Activated CD4-positive, alpha-beta memory T cell treated with anti-CD3 and anti-CD28 coated beads, Interleukin-2, amount 10 ng/mL, durations not matched to agents 7 days and 5 days (primary cell): ENCODE measurements at regions not wholly inside any gene's neighbourhood (a gene's known extent, or its start where the extent isn't known, plus 50 kb on each side); places are given as distances from the start of the nearest gene placed in this dataset.

Source experiments
- CTCF ChIA-PET: fragments of 350-600 bp; sonication (Branson Sonifier 250); formaldehyde crosslinking; loops from one replicate; lab custom pipeline; 2021; ENCODE audit warnings: antibody characterized with exemption, inconsistent platforms; lab: Charles Lee
- POLR2A ChIA-PET: fragments of 350-600 bp; sonication (Branson Sonifier 250); formaldehyde crosslinking; loops from one replicate; lab custom pipeline; 2021; ENCODE audit warnings: antibody characterized with exemption; lab: Charles Lee
- DNase-seq: peaks from one replicate; pipeline ENCODE4 v3.0.0-alpha.2; 2020
- H3K27ac Mint-ChIP-seq: one replicate; pipeline ENCODE4 v1.8.0; 2021; ENCODE audit warnings: mild to moderate bottlenecking, mixed read lengths
- H3K27me3 Mint-ChIP-seq: one replicate; pipeline ENCODE4 v1.8.0; 2021; ENCODE audit warnings: mixed read lengths
- H3K36me3 Mint-ChIP-seq: one replicate; pipeline ENCODE4 v1.8.0; 2021; ENCODE audit warnings: low read depth, mixed read lengths
- H3K4me1 Mint-ChIP-seq: one replicate; pipeline ENCODE4 v1.8.0; 2021; ENCODE audit warnings: mixed read lengths
- H3K4me3 Mint-ChIP-seq: one replicate; pipeline ENCODE4 v1.8.0; 2021; ENCODE audit warnings: mild to moderate bottlenecking, mixed read lengths
- H3K9me3 Mint-ChIP-seq: one replicate; pipeline ENCODE4 v1.8.0; 2021; ENCODE audit warnings: mixed read lengths

GRCh38 chr13:106795847-106796246 lies 227.9 kb upstream of the ARGLU1 start:
- CTCF ChIA-PET = no interaction called here
- Mint-ChIP-seq H3K4me1 (no peaks in the 10 kb centered on the region), H3K27ac (no peak overlapping the region), H3K36me3 (no peaks in the 10 kb centered on the region), H3K27me3 (no peaks in the 10 kb centered on the region), H3K4me3 (peak overlapping the region; percentile 17), H3K9me3 (peaks cover 3% of the 10 kb centered on the region)
- POLR2A ChIA-PET = no interaction called here
- no peak for DNase-seq

DNA sequence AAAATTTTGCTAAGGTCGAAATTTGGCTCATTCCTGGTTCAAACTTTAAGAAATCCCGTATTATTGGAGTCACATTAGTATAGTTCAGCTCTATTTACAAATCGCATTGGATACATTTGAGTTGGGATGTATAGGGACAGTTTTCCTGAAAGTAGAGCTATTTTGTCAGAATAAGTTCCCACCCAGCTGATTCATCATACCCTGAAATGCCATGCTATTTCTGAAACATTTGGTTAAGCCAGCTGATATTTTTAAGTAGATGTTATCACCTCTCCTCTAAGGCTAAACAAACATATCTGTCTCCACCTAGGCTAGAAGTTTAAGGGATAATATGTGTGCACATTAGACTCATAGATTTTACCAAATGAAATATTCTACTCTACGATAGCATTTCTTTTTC lies 226.2 kb upstream of the ARGLU1 start:
- Mint-ChIP-seq H3K4me1 (no peaks in the 10 kb centered on the region), H3K4me3 (no peak overlapping the region), H3K27ac (no peak overlapping the region), H3K27me3 (no peaks in the 10 kb centered on the region), H3K9me3 (peaks cover 3% of the 10 kb centered on the region), H3K36me3 (no peaks in the 10 kb centered on the region)
- POLR2A ChIA-PET = no interaction called here
- no peak for DNase-seq
- CTCF ChIA-PET = no interaction called here

DNA sequence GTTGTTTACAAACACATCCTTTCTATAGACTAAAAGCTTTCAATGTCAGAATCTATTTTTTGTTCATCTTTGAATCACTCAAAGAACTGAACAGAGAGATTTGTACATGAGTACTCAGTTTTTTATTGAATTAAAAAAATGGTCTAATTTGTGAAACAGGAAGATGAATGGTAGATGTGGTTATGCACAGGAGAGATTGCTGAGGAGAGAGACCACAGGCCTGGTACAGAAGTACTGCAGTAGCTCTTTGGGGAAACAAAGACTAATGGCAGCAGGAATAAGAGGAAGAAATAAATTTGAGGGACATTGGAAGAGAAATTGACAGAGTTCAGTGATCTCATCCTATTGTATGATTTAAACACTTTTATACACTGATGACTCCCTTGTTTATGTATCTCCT lies 222.0 kb upstream of the ARGLU1 start:
- no peaks in the 10 kb centered on the region for H3K36me3 Mint-ChIP-seq
- H3K27me3 Mint-ChIP-seq = no peaks in the 10 kb centered on the region
- H3K4me3 Mint-ChIP-seq = no peak overlapping the region
- no peak for DNase-seq
- ChIA-PET CTCF (no interaction called here), POLR2A (no interaction called here)
- H3K4me1 Mint-ChIP-seq = no peaks in the 10 kb centered on the region
- H3K9me3 Mint-ChIP-seq = no peaks in the 10 kb centered on the region
- no peak overlapping the region for H3K27ac Mint-ChIP-seq

DNA sequence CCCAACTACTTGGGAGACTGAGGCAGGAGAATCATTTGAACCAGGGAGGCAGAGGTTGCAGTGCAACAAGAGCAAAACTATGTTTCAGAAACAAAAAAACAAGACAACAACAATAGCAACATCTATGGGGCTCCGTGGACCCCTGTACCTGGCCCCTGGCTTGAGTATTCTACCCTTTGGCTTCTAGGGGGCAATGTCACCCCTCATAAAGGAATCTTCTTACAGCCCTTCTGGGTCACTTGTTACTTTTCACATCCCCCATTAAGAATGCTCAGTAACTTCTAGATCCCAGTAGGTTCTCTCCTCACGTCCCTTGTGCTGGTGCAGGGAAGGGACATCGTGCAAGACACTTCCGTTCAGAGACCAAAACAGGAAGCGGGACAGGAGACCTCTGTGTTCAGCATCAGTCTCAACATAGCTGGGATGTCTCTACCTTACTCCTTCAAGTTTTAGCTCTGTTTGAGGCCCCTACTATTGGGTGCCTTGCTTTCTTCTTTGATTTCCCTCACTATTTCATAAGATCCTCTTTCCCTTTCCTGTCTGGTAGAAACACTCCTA lies 218.1 kb upstream of the ARGLU1 start:
- ChIA-PET POLR2A (no interaction called here), CTCF (no interaction called here)
- Mint-ChIP-seq H3K4me3 (no peak overlapping the region), H3K36me3 (no peaks in the 10 kb centered on the region), H3K4me1 (no peaks in the 10 kb centered on the region), H3K27me3 (no peaks in the 10 kb centered on the region), H3K9me3 (no peaks in the 10 kb centered on the region), H3K27ac (no peak overlapping the region)
- DNase-seq = no peak

DNA sequence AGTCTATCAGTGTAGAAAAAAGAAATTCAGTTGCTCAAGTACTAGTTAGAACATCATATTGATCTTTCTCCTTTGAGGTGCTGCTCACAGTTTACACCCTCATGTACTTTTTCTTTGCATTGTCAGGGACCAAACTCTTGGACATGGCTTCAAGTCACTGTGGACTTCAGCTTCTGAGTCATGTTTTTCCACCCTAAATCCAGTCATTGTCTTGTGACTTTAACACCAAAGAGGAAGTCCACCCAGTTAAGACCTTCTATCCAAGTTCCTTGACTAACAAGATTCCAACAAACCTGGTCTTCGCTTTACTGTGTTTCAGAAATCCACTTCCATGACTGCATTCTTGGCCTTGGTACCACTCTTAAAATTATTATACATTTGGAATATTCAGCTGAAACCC lies 206.7 kb upstream of the ARGLU1 start:
- no peaks in the 10 kb centered on the region for H3K9me3 Mint-ChIP-seq
- DNase-seq = no peak
- ChIA-PET CTCF (no interaction called here), POLR2A (no interaction called here)
- H3K36me3 Mint-ChIP-seq = no peaks in the 10 kb centered on the region
- H3K27ac Mint-ChIP-seq = no peak overlapping the region
- no peak overlapping the region for H3K4me3 Mint-ChIP-seq
- H3K4me1 Mint-ChIP-seq = no peaks in the 10 kb centered on the region
- H3K27me3 Mint-ChIP-seq = no peaks in the 10 kb centered on the region

DNA sequence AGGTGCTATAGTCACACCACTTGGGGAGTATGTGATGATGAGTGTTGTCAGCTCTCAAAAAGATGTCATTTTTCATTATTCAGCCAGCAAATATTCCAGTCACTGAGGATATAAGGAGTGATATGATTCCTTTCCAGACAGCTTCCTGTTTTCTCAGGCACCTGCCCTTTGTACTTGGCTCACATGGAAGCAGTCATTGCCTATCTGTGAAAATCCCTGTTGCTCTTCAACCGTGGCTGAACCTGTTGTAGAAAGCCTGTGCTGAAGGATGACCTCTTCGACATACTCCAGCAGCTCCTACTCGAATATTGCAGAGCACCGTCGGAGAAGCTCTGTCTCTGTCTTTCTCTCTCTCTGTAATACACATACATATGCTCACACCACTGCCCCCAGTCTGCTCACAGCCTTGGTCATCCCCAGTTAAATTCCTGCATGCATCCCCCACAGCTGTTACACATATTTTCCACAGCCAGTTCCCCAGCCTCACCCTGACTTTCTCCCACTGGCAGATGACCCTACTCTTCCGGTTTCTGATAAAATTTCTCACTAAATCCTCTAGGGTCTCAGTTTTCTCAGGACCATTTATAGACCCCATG lies 204.2 kb upstream of the ARGLU1 start:
- H3K4me1 Mint-ChIP-seq = no peaks in the 10 kb centered on the region
- ChIA-PET POLR2A (no interaction called here), CTCF (no interaction called here)
- H3K4me3 Mint-ChIP-seq = no peak overlapping the region
- H3K36me3 Mint-ChIP-seq = no peaks in the 10 kb centered on the region
- no peak for DNase-seq
- H3K27ac Mint-ChIP-seq = no peak overlapping the region
- no peaks in the 10 kb centered on the region for H3K27me3 Mint-ChIP-seq
- H3K9me3 Mint-ChIP-seq = no peaks in the 10 kb centered on the region

DNA sequence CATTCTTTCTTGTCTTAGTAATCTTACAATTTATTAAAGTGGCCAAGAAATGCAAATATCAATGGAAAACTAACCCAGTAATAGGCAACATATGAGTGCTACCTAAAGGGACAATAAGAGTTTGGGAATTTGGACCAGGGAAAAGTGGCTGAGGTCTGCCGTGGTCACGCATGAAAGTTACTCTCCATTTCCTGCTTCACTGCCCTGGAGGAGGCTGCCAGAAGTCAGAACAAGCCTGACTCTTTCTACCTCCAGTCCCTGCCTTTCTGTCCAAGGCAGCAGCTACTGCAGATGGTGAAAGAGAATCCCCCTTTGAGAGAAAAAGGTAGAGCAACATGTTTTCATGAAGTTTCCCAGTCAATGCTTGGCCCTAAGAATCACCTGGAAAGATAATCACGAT lies 201.1 kb upstream of the ARGLU1 start:
- ChIA-PET POLR2A (no interaction called here), CTCF (no interaction called here)
- Mint-ChIP-seq H3K36me3 (no peaks in the 10 kb centered on the region), H3K9me3 (no peaks in the 10 kb centered on the region), H3K27ac (no peak overlapping the region), H3K27me3 (no peaks in the 10 kb centered on the region), H3K4me1 (no peaks in the 10 kb centered on the region), H3K4me3 (no peak overlapping the region)
- DNase-seq = no peak

- ChIA-PET CTCF (no interaction called here), POLR2A (no interaction called here)
- Mint-ChIP-seq H3K36me3 (no peaks in the 10 kb centered on the region), H3K4me1 (no peaks in the 10 kb centered on the region), H3K4me3 (no peak overlapping the region), H3K27me3 (no peaks in the 10 kb centered on the region), H3K9me3 (no peaks in the 10 kb centered on the region), H3K27ac (no peak overlapping the region)
- no peak for DNase-seq
Observed at GRCh38 chr13:106762708-106763107, 194.8 kb upstream of the ARGLU1 start.

- DNase-seq = no peak
- H3K4me3 Mint-ChIP-seq = no peak overlapping the region
- no peak overlapping the region for H3K27ac Mint-ChIP-seq
- peaks cover 3% of the 10 kb centered on the region for H3K27me3 Mint-ChIP-seq
- no peaks in the 10 kb centered on the region for H3K36me3 Mint-ChIP-seq
- no peaks in the 10 kb centered on the region for H3K9me3 Mint-ChIP-seq
- no peaks in the 10 kb centered on the region for H3K4me1 Mint-ChIP-seq
- ChIA-PET CTCF (no interaction called here), POLR2A (no interaction called here)
Observed at GRCh38 chr13:106756446-106756845, 188.5 kb upstream of the ARGLU1 start.

DNA sequence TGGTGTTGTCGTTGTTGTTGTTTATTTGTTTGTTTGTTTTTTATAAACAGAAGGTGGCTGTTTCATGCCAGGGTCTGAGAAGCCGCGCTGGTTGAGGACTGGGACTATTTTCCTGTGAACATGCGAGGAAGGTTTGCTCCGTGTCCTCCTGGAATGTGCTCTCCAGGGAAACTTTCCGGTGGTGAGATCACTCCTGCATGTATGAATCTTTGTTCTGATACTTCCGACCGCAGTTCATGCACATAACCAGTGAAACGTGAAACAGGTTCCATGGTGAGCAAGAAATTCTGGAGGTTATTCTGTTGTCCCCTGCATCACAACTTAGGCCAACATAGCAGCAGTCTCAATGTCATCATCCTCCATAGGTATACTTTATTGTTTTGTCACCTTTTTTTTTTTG lies 187.6 kb upstream of the ARGLU1 start:
- no peaks in the 10 kb centered on the region for H3K9me3 Mint-ChIP-seq
- H3K27ac Mint-ChIP-seq = no peak overlapping the region
- DNase-seq = no peak
- ChIA-PET CTCF (no interaction called here), POLR2A (no interaction called here)
- H3K36me3 Mint-ChIP-seq = no peaks in the 10 kb centered on the region
- H3K27me3 Mint-ChIP-seq = peaks cover 3% of the 10 kb centered on the region
- H3K4me3 Mint-ChIP-seq = no peak overlapping the region
- H3K4me1 Mint-ChIP-seq = no peaks in the 10 kb centered on the region

GRCh38 chr13:106753251-106753650 lies 185.3 kb upstream of the ARGLU1 start:
- Mint-ChIP-seq H3K9me3 (no peaks in the 10 kb centered on the region), H3K27ac (no peak overlapping the region), H3K4me3 (no peak overlapping the region), H3K4me1 (no peaks in the 10 kb centered on the region), H3K27me3 (peaks cover 3% of the 10 kb centered on the region), H3K36me3 (no peaks in the 10 kb centered on the region)
- ChIA-PET CTCF (interaction anchor here (1.2 kb wide), 1 partner anchor 15 kb away, joined by 3 read pairs; no protein-coding TSS in a partner anchor), POLR2A (no interaction called here)
- no peak for DNase-seq

DNA sequence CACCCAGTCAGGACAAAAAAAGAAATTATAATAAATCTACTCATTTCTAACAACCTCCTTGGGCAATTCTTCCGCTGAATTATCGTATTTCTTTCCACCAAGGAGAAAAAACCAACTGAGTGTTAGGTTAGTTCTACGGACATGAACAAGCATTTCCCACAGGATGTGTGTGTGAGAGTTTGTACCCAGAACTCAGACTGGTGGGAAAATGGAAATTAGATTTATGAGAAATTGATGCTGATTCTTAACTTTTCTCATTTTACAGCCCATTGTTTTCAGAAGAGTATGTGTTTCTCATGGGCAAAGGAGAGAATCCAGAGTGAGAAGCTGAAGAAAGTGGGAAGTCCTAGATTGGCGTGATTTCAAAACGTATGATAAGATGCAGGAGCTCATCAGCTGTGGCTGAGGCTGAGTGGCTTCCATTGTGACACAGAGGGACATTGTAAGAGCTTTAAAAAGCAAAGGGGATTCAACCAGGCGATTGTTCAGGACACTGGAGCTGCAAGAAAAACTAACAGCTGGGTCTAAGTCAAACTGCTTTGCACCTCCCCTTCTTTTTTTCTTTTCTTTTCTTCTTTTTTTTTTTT lies 184.7 kb upstream of the ARGLU1 start:
- no peaks in the 10 kb centered on the region for H3K9me3 Mint-ChIP-seq
- no peak overlapping the region for H3K4me3 Mint-ChIP-seq
- H3K27ac Mint-ChIP-seq = no peak overlapping the region
- CTCF ChIA-PET = interaction anchor here (1.2 kb wide), 1 partner anchor 15 kb away, joined by 3 read pairs; no protein-coding TSS in a partner anchor
- POLR2A ChIA-PET = no interaction called here
- no peaks in the 10 kb centered on the region for H3K36me3 Mint-ChIP-seq
- H3K27me3 Mint-ChIP-seq = peaks cover 3% of the 10 kb centered on the region
- no peak for DNase-seq
- no peaks in the 10 kb centered on the region for H3K4me1 Mint-ChIP-seq

GRCh38 chr13:106748785-106749184 lies 180.8 kb upstream of the ARGLU1 start:
- no peak overlapping the region for H3K27ac Mint-ChIP-seq
- H3K36me3 Mint-ChIP-seq = no peaks in the 10 kb centered on the region
- peaks cover 3% of the 10 kb centered on the region for H3K27me3 Mint-ChIP-seq
- no peak for DNase-seq
- H3K4me1 Mint-ChIP-seq = no peaks in the 10 kb centered on the region
- H3K9me3 Mint-ChIP-seq = no peaks in the 10 kb centered on the region
- CTCF ChIA-PET = no interaction called here
- no peak overlapping the region for H3K4me3 Mint-ChIP-seq
- POLR2A ChIA-PET = no interaction called here

DNA sequence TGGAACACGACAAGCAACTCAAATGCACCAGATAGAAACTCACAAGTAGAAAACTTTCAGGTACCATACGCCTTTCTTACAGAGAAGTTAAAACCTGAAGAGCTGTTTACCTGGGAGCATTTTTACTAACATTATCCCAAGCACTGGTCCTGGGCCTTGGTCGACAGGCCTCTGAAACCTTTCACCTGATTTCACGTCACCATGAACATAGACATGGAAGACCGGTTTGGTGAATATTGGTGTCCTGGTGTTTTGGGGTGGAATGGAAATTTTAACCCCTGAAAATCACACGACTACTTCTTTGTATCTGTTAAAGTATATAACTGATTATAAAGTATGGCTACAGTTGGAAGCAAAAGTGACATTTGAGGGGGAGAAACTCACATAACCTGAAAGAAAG lies 176.6 kb upstream of the ARGLU1 start:
- Mint-ChIP-seq H3K36me3 (no peaks in the 10 kb centered on the region), H3K27ac (no peak overlapping the region), H3K4me1 (no peaks in the 10 kb centered on the region), H3K9me3 (no peaks in the 10 kb centered on the region), H3K27me3 (no peaks in the 10 kb centered on the region), H3K4me3 (no peak overlapping the region)
- ChIA-PET POLR2A (no interaction called here), CTCF (no interaction called here)
- DNase-seq = no peak
